NCI-H1105 (cell line): ENCODE measurements at regions not wholly inside any gene's neighbourhood (a gene's known extent, or its start where the extent isn't known, plus 50 kb on each side); places are given as distances from the start of the nearest gene placed in this dataset.

Experiments
- DNase-seq: peaks from one replicate; lab custom pipeline; 2025; lab: John Stamatoyannopoulos, UW

DNA sequence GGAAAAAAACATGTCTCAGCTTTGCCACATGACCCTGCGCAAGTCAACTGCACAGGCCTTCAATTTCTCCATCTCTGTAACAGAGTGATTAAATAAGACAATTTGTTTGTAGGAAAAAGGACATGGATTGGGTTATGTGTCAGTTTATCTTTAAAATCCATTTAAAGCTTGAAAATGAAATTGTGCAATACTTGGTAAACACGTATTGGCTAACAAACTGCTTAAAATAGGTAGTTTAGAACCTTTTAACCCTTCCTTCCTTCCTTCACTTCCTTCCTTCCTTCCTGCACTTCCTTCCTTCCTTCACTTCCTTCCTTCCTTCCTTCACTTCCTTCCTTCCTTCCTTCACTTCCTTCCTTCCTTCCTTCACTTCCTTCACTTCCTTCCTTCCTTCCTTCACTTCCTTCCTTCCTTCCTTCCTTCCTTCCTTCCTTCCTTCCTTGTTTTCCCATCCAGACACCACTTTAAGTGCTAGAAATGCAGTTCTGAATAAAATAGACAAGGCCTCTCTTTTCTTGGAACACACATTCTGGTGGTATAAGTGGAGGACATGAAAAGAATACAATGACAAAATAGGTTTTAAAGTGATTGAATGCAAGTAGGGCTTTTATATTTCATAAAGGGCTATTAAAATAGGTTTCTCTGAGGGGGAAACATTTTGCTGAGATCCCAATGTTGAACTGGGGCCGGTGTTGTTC is 130.2 kb upstream of the TP63 start:
- no peak for DNase-seq

DNA sequence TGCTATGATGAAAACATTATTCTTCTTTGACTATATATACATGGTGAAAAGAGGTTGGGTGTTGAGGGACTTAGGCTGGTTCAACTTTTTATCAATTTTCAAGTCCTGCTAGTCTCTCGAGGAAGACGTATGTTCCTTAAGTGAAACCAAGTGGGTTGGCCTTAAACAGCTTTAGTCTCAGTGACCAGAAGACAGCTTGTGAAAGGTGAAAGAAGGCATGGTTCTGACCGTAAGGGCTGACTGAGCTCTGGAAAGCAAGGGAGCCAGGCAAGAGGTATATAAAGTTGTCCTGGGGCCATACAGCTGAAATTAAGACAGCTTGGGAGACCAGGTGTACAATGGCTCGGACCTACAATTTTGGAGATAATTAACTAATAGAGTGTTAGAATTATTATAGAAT is 128.9 kb upstream of the TP63 start:
- no peak for DNase-seq

DNA sequence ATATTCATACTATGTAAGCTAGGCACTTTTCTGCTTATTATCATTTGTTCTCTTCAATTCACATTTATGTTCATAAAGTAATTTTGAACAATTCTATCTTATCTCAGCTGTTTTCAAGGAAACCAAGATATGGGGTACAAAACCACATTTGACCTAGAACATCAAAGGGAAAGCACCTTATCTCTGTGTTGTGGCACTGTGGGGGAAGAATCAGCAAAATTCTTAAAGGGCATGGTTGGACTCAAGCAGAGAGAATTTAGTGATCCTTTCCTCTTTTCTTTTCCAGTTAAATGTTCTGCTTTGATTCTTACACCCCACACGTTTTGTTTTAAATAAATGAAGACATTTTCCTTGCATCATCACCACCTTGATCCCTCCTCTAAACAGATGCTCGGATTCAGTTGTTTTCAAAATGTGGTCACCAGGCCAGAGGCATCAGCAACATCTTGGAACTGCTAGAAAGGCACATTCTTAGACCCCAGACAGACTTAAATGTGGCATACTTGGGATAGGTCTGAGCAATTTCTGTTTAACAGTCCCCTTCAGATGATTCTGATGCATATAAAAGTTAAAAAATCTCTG is 128.4 kb upstream of the TP63 start:
- DNase-seq = no peak

DNA sequence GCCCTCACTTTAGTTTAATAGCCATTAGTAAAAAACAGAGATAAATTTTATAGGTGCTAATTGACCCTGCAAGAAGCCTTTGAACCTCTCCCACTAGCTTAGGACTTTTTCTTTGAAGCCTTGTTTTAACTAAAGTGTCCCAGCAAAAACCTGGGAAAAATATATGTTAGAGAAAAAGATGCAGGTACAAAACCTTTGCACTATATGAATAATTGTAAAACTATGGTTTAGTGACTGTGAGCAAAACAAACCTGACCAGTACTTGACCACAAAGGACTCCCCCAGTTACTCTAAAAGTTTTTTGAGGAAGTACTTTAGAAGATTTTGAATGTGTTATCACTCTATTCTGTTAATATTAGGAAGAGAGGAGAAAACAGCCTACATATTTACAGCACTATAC is 123.3 kb upstream of the TP63 start:
- no peak for DNase-seq

DNA sequence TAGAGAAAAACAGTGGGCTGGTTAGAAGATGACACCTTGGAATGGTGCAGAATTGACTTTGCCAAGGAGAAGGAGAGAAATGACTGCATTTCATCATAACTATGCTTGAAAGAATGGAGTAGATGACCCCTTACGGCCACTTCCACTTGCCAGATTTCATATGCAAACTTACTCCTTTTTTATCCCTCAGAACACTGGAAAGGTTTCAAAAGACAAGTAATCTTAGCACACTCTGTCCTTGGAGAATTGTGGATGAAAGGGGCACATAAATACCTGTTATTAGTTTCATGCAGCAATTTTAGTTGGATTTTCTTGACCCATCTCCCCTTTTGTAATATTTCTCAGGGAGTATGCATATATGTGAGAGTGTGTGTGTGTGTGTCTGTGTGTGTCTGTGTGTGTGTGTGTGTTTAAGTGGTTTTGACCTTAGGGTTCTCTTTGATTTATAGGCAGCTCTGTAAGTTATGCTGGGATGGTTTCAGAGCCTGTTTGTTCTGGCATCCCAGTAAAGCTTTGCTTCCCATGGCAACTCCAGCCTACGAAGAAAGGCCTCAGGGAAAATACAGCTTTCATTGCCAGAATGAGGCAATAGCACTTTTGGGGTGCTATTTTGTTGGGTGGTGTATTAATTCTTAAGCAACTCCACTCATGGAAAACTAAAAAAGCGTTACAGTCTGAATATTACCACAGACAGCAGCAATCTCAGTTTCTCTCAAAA is 122.2 kb upstream of the TP63 start:
- DNase-seq = no peak

DNA sequence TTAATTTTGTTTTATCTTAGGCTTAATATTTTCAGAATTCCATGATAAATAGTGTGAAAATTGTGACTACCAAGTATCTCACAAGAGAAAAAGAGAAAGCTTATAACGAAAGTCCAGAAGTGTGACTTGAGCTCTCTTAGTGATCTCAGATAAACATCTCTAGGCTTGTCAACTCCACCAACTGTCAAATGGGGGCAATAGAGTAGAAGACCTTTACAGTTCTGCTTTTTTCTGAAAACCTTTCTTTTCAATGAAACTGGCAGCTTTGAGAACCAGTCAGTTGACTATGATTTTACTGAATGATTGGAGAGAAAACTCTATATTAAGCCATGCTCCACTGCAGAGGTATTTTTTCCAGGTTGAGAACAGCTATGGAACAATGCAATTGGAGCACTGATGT is 119.2 kb upstream of the TP63 start:
- DNase-seq = no peak

DNA sequence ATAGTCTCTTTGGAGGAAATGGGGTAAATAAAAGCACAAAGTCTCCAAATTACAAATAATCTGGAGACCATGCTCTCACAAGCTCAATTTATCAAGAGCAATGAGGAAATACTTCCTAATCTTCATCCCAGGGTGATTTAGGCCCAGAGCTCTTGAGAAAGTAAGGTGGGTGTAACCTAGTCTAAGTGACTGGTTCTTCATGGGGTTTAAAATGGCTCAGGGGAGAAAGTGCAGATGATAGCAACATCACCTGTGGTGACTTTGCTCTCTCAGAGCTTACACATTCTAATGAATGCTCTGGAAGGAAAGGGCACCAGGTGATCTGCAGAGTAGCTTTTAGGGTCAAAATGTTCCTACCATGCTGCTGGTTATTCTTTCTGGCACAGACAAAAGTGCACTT is 118.4 kb upstream of the TP63 start:
- no peak for DNase-seq

DNA sequence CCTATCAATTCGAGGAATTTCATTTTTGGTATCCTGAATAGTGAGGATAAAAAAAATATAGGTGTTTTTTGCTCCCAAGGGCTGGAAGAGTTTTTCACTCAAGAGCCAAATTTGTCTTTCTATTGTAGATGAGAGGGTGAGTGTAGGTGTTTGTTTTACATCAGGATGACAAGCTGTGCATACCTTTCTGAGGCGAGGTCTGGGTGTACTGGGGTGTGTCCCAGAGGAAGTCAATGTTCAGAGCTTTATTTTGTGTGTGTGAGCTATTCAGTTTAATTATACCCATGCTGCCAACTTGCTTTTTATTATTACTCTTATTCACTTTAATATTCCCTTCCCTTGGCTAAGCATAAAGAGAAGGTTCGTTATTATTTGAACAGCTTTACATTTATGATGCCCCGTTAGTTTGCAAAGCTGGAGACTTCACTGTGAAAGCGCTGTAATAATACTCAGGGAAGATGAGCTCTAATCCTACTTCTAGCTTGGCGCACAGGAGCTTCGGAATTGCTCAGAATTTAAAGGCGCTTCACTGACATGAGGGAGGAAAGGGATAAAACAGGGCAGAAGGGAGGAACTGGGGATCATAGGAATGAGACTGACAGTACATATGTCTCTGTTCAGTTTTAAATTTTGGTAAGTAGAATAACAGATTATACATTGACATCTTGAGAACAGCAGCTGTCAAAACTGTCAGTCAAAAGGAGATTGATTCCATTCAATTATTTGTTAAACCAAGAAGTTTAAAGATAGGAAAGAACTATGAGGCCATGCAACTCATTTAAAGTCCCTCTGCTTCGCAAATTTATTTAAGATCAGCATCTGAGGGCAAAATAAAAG is 117.7 kb upstream of the TP63 start:
- DNase-seq = no peak

DNA sequence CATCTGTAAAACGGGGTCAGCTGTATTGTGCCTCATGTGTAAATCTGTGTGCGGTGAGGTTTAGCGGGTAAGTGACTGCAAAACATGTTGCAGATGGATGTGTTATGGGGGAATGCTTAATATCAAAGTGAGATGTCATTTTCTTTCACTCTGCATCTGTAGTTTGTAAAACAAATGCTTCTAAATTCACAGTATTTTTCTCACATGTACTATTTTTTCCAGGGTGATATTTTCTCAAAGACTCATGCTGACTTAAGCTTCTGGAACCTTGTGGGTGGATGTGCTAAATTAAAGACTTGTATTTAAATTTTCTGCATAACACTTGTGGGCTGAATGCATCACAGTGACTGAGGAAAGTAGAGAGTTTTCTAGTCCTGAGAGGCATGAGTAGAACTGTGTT is 115.2 kb upstream of the TP63 start:
- DNase-seq = no peak

DNA sequence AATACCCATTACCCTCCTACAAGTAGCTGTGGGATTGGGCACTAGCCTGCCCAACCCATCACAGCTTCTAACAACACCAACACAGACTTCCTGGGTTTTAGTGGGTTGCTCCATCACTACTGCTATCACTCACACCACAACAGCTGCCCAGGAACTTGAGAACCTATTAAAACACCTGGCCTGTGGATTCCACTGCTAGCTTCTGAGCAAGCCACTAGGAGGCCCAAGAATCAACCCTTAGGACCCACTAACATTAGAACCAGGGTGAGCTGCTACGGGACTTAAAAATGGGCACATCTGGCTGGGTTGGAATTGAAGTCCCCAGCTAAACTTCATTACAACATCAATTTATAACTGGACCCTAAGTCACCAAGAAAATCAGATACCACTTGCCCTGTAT is 113.2 kb upstream of the TP63 start:
- DNase-seq = no peak

DNA sequence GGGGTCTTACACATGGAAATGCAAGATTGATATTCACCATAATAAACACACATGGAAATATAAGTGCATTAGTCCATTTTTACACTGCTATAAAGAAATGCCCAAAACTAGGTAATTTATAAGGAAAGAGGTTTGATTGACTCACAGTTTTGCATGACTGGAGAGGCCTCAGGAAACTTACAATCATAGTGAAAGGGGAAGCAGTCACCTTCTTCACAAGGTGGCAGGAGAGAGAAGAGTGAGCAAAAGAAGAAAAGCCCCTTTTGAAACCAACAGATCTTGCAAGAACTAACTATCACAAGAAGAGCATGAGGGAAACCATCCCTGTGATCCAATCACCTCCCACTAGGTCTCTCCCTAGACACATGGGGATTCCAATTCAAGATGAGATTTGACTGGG is 111.7 kb upstream of the TP63 start:
- DNase-seq = no peak

DNA sequence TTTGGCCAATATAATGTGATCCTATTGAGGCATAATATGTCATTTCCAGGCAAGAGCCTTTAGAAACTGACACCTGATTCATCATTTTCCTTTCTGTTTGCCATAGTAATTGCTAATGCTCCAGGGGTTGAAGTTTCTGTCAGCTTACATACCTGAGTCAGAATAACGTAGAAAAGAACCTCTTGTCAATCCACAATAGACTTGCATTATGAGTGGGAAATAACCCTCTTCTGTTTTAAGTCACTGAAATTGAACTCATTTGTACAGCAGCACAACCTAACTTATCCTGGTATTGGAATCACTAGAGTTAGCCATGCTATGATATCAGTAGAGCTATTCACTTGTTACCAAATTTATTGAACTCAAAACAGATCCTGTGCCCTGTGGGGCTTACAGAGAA is 101.7 kb upstream of the TP63 start:
- DNase-seq = no peak

DNA sequence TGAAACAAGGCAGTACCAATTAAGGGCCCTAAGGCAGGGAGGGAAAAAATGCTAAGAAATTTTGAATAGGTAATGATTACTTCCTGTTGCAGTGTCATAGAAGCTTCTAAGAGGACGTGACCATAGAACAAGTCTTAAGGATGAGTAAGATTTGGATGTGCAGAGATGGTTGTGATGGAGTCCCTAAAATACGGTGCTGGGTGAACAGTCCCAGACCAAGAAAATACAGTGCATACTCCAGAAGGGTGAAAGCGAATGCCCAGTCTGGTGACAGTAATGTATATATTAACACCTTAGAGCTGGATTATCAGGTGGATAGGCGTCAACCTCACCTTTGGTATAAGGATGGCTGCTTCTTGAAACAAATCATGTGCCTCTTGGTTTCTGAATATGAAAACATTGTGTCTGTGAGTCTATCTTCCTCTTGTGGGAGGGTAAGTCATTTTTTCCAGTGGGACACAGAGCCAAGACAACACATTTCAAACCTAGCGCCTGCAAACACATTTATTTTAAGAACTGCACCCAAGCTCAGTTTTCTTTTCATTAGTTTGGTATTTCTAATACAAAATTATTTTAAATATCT is 101.2 kb upstream of the TP63 start:
- no peak for DNase-seq

DNA sequence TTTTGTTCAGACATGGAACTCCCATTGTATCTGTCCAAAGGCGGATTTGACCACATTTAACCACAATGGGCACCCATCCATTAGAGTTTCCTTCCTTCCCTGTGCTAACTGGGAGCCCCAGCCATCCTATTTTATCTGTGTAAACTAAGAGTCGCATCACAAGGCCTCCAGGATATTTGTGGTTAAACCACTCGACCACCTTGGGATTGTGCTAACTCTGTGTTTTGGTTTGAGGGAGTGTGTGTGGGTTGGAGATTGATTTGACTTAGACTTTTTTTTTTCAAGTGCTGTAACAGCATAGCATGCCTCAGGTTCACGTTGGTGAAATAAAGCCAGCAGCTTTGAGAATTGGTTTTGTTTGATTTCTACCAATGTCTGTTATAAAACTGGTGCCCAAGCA is 100.4 kb upstream of the TP63 start:
- no peak for DNase-seq

DNA sequence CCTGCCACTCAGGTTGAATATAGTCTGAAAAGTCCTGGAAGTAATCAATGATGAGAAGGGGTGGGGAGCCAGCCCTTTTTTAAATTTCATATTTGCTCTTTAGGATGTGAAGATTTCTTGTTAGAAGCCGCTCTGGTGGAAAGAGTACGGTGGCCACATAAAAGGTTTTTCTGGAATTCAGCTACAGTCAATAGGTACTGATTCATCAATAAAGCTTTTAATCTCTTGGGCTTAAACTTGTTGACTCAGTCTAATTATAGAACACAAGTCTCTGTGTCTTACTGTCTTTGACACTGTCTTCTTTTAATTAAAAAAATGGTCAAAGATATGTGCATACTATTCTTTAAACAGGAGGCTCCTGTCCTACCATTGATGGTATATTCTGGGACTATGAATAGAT is 99.9 kb upstream of the TP63 start:
- no peak for DNase-seq

DNA sequence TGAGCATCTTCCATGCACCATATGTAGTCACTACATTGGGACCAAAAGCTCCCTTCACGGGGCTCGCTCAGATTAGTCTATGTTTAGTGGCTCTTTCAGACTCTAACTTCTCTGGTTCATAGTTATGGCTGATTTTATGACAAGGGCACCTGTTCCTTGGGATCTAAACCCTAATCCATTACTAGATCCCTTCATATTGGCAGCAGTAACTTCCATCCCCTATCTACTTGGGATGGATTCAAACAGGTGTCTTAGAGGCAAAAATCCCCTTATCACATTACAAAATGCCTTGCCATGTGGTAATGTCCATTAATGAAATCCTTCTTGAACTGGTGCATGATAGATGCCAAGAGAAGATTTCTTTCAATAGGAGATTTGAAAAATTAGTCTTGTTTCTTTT is 96.7 kb upstream of the TP63 start:
- DNase-seq = no peak

DNA sequence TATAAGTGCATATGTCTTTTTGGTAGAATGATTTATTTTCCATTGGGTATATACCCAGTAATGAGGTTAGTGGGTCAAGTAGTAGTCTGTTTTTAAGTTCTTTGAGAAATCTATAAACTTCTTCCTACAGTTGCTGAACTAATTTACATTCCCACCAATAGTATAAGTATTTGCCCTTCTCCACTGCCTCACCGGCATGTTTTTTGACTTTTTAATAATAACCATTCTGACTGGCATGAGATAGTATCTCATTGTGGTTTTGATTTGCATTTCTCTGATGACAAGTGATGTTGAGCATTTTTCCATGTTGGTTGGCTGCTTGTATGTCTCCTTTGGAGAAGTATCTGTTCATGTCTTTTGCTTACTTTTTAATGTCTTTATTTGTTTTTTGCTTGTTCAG is 94.1 kb upstream of the TP63 start:
- no peak for DNase-seq

DNA sequence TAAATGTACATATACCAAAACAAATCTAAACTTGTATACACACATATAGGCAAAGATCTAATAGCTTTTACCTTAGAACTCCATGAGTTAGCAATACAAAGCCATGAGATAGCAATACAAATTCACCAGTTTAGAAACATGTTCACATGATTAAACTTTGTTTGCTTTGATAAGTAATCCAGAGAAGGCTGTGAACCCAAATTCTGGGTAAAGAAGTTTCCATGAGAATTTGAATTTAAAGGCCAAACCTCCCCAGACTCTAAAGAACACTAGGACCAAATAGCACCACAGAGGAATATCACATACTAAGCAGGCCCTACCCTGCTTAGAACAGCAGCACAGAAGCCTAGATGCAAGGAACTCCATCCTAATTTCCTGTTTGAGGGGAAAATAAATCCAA is 83.7 kb upstream of the TP63 start:
- no peak for DNase-seq

DNA sequence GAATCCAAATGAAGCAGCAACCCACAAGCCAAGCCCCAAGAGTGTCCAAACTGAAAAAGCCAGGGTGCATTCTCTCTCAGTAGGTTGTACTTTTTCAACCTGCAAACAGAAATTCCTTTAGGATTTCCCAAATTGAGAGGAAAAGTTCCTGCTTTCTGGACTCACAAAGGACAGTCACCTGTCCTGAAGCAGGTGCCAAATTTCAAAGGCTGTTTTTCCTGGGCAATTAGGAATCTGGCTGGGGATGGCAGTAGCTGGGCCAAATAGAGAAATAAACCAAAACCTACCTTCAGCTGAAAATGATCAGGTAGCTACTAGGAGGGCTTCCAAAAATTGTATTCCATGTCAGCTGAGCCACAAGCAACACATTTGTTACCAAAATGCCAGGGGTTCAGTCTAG is 83.1 kb upstream of the TP63 start:
- DNase-seq = no peak

DNA sequence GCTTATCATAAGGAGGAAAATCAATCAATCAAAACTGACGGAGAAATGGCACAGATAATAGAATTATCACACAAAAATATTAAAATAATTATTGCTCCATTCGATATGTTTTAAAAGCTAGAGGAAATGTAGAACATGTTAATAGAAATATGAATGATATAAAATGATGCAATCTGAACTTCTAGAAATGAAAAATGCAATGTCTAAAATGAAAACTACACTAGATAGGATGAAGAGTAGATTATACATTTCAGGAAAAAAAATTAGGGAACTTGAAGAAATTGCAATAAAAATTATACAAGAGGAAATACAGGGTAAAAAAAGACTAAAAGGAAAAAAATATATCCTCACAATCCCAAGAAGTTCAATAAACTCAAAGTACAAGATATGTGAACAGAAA is 80.2 kb upstream of the TP63 start:
- no peak for DNase-seq

DNA sequence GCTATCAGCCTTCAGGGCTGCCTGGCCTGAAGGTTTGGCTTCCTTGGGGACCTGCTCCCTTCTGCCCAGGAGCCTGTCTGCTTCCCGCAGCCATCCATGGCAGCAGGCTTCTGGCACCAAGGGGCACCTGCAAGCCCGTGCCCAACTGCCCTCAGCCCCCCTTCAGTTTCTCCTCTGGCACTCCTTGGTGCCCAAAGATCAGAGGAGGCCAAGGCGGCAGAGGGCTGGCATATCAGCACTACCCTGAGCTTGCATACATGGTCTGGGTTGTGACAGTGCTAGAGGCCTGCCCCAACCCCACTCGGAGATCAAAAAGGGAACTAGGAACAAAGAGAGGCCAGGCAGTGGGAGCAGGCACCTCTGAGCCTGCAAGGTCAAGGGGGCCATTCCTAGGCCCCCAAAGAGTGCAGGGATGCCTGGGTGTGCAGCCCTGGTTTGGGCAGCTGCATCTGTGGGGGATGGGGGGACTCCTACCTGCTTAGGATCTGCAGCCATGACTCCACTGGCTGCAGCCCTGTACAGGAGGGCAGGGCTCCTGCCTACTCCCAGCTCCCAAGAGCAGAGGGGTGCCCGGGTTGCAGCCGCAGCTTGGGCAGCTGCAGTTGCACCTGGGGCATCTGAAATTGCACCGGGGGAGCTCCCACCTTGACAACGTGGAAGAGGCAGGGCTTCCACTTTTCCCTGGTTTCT is 76.2 kb upstream of the TP63 start:
- no peak for DNase-seq

DNA sequence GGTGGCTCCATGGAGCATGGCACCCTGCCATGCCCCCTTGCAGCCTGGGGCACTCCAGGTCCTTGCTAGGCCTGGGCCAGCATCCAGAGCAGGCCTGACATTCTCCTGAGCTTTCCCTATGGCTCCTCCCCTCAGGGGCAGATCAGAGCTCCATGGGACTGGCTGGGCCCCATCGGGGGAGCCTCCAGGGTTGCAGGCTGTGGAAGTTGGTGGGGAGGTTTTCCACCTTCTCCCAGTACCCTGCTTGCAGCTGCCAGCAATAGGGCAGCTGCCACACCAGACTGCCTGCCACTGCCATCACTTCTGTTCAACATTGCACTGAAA is 75.7 kb upstream of the TP63 start:
- DNase-seq = no peak
